Suprapubic skin (tissue), 3 donors: ENCODE measurements at regions not wholly inside any gene's neighbourhood (a gene's known extent, or its start where the extent isn't known, plus 50 kb on each side); places are given as distances from the start of the nearest gene placed in this dataset.

ENCODE experiments used
- CTCF ChIP-seq, 2 donors: fragments of 200-600 bp in 1 of 2; fragments of 450-650 bp in 1 of 2; sonication (generic) in 1 of 2; IDR thresholded peaks; one replicate each; pipeline ENCODE4 v1.5.1; 2016 to 2019; ENCODE audit warnings: antibody characterized with exemption in 2 of 2, mild to moderate bottlenecking in 1 of 2, moderate library complexity in 1 of 2
- EP300 ChIP-seq: sonication (generic); formaldehyde crosslinking; IDR thresholded peaks from one replicate; pipeline ENCODE4 v1.6.1; 2017; ENCODE audit warnings: antibody characterized with exemption
- POLR2A ChIP-seq, 2 donors: fragments of 450-650 bp; IDR thresholded peaks; one replicate each; pipeline ENCODE4 v1.6.1; 2017; ENCODE audit warnings: antibody characterized with exemption in 2 of 2, mild to moderate bottlenecking in 2 of 2, moderate library complexity in 2 of 2

GRCh38 chr19:28831462-28831861 is 381.5 kb downstream of the UQCRFS1 start:
- TF ChIP-seq POLR2A (IDR thresholded peaks at IDR 0.05) (no peak), CTCF (IDR thresholded peaks at IDR 0.05) (no peak), EP300 (no peak)
